ENCODE measurements at regions not wholly inside any gene's neighbourhood (a gene's known extent, or its start where the extent isn't known, plus 50 kb on each side); places are given as distances from the start of the nearest gene placed in this dataset.

GRCh38 chr5:154129013-154129412 is 61.5 kb upstream of the GALNT10 start:
- Histone ChIP-seq H3K14ac (ENCODE audit: insufficient read length) (no peak overlapping the region), H3K79me1 (ENCODE audit: low read depth, low read length) (no peaks in the 10 kb centered on the region), H3K23me2 (ENCODE audit: low read depth, low read length) (no peaks in the 10 kb centered on the region), H3K4me2 (ENCODE audit: insufficient read depth in 1 of 2, low read depth in 2 of 2, low read length in 2 of 2) (no peak overlapping the region), H2BK5ac (ENCODE audit: low read depth, low read length) (no peak overlapping the region), H3K9ac (replicated peaks in 1 of 4; ENCODE audit: extremely low read depth in 1 of 4, low read depth in 3 of 4, low read length in 3 of 4) (no peak overlapping the region), H3K9me3 (ENCODE audit: insufficient read depth in 2 of 2, low read depth in 1 of 2, low read length in 1 of 2) (no peaks in the 10 kb centered on the region), H3K27me3 (replicated peaks in 1 of 4; ENCODE audit: control insufficient read depth in 3 of 4, extremely low read depth in 1 of 4, insufficient read depth in 3 of 4, low read length in 3 of 4) (no peaks in the 10 kb centered on the region), H3K79me2 (ENCODE audit: control insufficient read depth in 1 of 2, insufficient read depth in 2 of 2, low read length in 2 of 2) (no peaks in the 10 kb centered on the region), H3K4me1 (replicated peaks in 1 of 4; ENCODE audit: control insufficient read depth in 3 of 4, insufficient read depth in 4 of 4, low read length in 3 of 4) (no peaks in the 10 kb centered on the region), H2AFZ (ENCODE audit: low read length) (no peak overlapping the region), H2BK20ac (ENCODE audit: low read length) (no peak overlapping the region), H3K4me3 (ENCODE audit: extremely low read depth in 1 of 4, insufficient read depth in 2 of 4, low read depth in 3 of 4, low read length in 4 of 4) (no peak overlapping the region), H2AK5ac (ENCODE audit: low read depth, low read length) (no peak overlapping the region), H2BK120ac (replicated peaks; ENCODE audit: low read depth, low read length) (no peak overlapping the region), H3K56ac (replicated peaks; ENCODE audit: insufficient read length, low read depth, low read length) (no peak overlapping the region), H2BK12ac (ENCODE audit: low read depth, low read length) (no peak overlapping the region), H3K27ac (ENCODE audit: low read depth, low read length) (no peak overlapping the region), H2BK15ac (ENCODE audit: low read length) (no peak overlapping the region), H4K91ac (replicated peaks; ENCODE audit: insufficient read length, low read length) (no peak overlapping the region), H4K8ac (ENCODE audit: extremely low read depth, insufficient read depth, low read length) (no peak overlapping the region), H3K23ac (ENCODE audit: insufficient read length) (no peak overlapping the region), H3K36me3 (ENCODE audit: control insufficient read depth in 2 of 4, insufficient read depth in 4 of 4, low read length in 3 of 4) (no peaks in the 10 kb centered on the region), H4K20me1 (replicated peaks in 1 of 2; ENCODE audit: control insufficient read depth in 1 of 2, insufficient read depth in 2 of 2, low read length in 2 of 2) (no peaks in the 10 kb centered on the region), H3K4ac (replicated peaks; ENCODE audit: insufficient read length, low read depth, low read length) (no peak overlapping the region), H3K18ac (ENCODE audit: extremely low read depth, low read length) (no peak overlapping the region), H4K5ac (ENCODE audit: insufficient read length, low read depth, low read length) (no peak overlapping the region)
- FAIRE-seq, result no peak
- ChIA-PET CTCF (ENCODE audit: partially characterized antibody) (interaction anchor here (1.6 to 4.6 kb wide), 3 partner anchors 28 to 294 kb away, joined by 6 to 26 read pairs (median 8); no protein-coding TSS in a partner anchor), POLR2A (ENCODE audit: partially characterized antibody) (no interaction called here)
- 96% methylated on average over 3 of the region's 3 CpGs; no CpG with 5 or more reads in 1 of the 2 experiments for WGBS, 2 experiments (ENCODE audit: extremely low coverage in 1 of 2, insufficient coverage in 1 of 2, insufficient read length in 1 of 2, insufficient replicate concordance in 2 of 2, low coverage in 1 of 2, low lambda C conversion rate in 2 of 2, missing lambda C conversion rate in 1 of 2)
- DNase-seq (ENCODE audit: low read depth in 1 of 2, low spot score in 2 of 2), result no peak
- no peak for TF ChIP-seq KDM4A (IDR thresholded peaks at IDR 0.05; ENCODE audit: low read depth, low read length, severe bottlenecking)
- no peak for TF ChIP-seq BCL11A (IDR thresholded peaks at IDR 0.05; ENCODE audit: low read depth in 2 of 2, low read length in 2 of 2)
- no peak for TF ChIP-seq PHF8 (conservative IDR thresholded peaks at IDR 0.05; ENCODE audit: low read depth, low read length)
- TF ChIP-seq TAF7 (optimal IDR thresholded peaks at IDR 0.05; ENCODE audit: borderline replicate concordance, low read depth, low read length), result no peak
